HT1080 (cell line): ENCODE measurements at regions not wholly inside any gene's neighbourhood (a gene's known extent, or its start where the extent isn't known, plus 50 kb on each side); places are given as distances from the start of the nearest gene placed in this dataset.

Experiments used
- DNase-seq: peaks from one replicate; pipeline ENCODE4 v3.0.0-alpha.2; 2015; ENCODE audit warnings: low read depth

GRCh38 chr13:99861771-99862170, 109.8 kb downstream of the ZIC5 start:
- DNase-seq = no peak

DNA sequence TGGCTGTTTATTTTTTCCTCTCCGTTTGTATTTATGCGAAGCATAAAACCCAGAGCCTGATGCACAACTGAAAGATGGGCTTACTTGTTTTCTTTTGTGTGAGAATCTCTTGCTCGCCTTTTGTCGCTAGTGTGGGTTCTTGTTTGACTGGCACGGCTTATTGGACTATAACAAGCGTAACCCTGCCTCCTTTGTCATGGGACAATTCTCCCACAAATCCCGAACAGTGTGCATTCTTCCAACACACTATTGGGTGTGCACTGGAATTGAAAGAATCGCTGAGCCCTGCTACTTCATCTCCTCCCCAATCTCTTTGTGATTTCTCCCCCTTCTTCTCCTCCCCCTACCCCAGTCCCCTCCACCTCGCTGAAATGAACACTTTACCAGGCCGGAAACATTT, 110.8 kb downstream of the ZIC5 start:
- no peak for DNase-seq

- no peak for DNase-seq
These were observed 112.1 kb downstream of the ZIC5 start for GRCh38 chr13:99859178-99860177.

DNA sequence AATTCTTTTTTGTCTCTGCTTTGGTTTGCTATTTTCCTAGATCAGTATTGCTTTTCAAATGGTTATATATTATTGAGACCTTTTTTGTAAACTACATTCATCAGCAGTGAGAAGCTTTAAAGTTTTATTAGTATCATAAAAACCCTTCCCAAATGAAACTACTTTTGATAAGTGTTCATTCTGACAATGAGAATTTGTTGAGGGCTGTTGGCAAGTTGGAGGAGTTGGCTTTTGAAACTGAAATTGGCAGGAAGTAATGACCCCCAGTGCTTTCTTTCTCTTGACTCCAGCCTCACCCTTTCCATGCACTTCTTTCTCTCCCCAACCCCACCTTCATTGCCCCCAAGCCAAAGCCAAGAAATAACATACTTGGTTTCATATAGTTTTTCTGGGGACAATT, 113.8 kb downstream of the ZIC5 start:
- no peak for DNase-seq

GRCh38 chr13:99855526-99856420, 115.8 kb downstream of the ZIC5 start:
- DNase-seq = no peak

DNA sequence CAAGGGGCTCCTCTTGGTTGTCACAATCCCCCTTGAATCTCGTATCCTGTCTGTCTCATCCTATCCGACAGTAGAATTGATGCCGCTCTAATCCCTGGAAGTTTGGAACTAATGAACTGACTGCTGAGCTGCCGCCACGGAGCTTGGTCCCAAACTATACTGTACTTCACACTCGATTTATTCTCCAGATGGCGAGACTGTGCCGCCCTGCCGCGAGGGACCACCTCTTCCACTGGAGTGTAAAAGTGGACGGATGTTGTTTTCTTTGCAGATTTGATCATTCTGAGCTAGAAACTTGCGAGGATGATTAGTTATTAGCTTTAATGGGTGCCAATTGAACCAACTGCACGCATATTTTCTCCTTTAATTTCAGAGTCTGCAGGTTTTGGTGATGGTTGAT, 117.2 kb downstream of the ZIC5 start:
- no peak for DNase-seq

DNA sequence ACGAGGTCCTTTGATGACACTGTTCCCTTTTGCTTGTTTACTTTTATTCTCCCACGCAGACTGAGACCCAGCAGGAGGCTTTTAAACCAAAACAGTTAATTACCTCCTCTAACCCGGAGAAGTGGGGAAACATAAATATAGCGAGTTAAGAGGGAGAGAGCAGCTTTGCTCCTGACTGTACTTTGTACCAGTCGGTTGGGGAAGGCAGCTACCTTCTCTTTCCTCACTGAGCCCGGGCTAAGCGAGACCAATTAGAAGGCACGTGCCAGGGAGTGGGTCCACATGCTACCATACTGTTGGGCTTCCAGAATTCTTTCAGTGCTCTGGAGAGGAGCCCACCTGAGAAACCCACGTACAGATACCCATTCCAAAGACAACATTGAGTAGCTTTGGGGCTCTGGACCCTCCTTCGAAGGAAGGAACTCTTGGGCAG, 124.2 kb downstream of the ZIC5 start:
- DNase-seq = no peak

GRCh38 chr13:99845161-99845874, 126.2 kb downstream of the ZIC5 start:
- DNase-seq = no peak

DNA sequence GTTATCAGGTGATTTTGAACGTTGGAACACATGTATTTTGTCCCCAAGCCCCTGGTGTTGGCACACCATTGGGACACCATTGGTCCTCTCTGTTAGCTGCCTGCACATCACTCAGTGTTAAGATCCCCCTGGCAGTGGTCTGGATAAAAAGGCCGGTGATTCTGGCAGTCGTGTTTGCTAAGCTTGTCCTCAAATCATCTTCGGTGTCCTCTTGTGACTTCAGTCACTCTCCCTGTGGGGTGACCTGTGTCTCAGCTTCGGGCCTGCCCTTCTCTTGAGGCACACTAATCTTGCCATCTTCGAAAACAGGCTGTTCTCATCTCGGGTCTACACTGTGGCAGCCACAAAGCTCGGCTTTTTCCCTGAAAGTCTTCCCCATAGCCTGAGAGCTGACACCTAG, 127.1 kb downstream of the ZIC5 start:
- no peak for DNase-seq

DNA sequence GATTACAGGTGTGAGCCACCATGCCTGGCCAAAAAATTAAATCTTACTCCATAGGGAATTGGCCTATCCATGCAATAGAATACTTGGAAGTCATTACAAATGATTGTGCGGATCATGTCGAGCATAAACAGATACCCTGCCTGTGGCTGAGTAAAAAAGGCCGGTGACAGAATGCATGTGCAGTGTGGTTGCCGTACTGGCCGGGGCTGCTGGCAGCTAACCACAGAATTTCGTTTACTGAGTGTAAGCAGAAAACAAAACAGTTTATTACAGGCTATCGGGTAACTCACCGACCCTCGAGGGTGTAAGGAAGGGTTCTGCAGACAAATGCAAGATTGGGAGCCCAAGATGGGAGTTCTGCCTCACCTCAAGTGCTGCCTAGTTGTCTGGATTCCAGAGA, 127.7 kb downstream of the ZIC5 start:
- no peak for DNase-seq

DNA sequence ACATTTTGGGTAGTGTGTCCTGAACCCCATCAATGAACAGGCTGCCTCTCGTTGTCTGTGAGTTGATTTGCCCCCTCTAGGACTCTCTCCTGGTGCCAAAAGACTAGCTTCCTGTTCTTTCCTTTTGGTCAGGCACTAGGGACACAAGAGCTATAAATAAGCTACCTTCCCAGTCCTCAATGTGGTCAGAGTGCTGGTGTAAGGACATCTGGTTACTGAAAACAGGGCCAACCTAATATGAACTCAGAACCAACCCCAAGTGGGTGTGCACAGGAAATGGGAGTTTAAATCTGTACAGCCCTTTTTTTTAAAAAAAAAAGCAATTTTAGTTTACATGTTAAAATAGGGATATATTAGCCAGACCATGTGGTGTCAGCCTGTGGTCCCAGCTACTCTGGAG, 129.2 kb downstream of the ZIC5 start:
- DNase-seq = no peak

- DNase-seq = no peak
These were observed 135.3 kb downstream of the ZIC5 start for GRCh38 chr13:99836291-99836690.

- no peak for DNase-seq
These were observed 136.1 kb downstream of the ZIC5 start for GRCh38 chr13:99835442-99835841.

DNA sequence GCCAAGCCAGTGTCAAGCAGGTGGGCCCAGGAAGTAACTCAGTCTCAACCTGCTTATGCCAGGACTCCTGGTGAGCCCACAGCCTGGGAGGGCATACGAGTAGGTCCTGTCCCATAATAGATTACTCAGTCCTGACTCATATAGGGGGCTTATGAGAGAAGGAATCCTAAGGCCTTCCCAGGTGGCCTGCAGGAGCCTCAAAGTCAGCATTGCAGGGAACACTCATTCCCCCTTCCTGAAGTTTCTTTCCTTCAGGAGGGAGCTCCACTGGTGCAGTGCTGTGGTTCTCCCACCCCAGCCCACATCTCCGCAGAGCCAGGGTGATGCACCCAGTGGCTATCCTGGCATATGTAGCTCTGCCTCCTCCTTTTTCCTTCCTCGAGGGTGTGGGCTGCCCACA, 137.3 kb downstream of the ZIC5 start:
- DNase-seq = peak; percentile 70

GRCh38 chr13:99832347-99832746, 139.2 kb downstream of the ZIC5 start:
- no peak for DNase-seq

DNA sequence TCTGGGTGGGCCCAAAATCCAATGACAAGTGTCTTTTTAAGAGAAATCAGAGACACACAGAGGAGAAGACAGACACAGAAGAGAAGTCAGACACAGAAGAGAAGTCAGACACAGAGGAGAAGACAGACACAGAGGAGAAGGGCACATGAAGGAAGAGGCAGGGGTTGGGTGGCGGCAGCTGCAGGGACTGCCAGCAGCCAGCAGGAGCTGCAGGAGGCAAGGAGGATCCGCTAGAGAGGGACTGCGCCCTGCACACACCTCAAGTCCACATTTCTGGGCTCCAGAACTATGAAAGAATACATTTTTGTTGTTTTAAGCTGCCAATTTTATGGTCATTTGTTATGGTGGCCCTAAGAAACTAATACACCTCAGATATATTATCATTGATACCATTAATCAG, 140.6 kb downstream of the ZIC5 start:
- DNase-seq = no peak

- no peak for DNase-seq
These were observed 141.9 kb downstream of the ZIC5 start for GRCh38 chr13:99829593-99830239.

DNA sequence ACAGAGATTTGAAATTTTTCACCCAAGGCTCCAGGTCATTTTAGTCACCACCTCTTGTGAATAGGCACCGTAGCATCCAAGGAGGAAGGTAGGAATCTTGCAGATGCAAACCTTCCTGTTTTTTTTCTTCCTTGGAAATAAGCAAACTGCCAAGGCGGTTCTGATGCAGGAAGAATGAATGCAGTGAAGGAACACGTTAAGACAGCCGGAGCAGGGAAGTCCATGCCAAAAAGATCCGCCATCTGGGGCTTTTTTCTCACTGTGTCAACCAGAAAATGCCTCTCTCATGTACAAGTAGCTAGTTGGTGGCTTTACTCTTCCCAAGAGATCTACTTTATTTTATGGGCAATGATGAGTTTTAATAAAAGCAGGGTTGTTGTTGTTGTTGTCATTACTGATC, 142.4 kb downstream of the ZIC5 start:
- no peak for DNase-seq

DNA sequence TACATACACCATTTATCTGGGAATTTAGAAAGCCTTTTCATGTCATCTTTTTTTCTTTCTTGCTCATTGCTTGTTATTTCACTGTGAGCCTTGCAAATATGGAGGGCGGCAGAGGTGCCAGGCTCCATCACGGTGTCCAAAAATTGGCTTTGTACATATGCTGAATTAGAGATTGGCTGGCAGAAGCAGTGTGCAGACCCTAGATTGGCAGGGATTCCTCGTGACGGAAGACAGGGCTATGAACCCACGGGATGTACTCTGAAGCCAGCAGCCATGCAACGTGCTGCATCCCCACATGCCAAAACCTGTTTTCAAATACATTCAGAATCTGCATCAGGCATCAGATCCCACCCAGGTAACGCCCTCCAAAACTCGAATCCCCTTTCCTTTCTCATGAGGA, 142.8 kb downstream of the ZIC5 start:
- DNase-seq = no peak

GRCh38 chr13:99828123-99828522, 143.4 kb downstream of the ZIC5 start:
- DNase-seq = no peak
